HG03354 (cell line): ENCODE measurements at regions not wholly inside any gene's neighbourhood (a gene's known extent, or its start where the extent isn't known, plus 50 kb on each side); places are given as distances from the start of the nearest gene placed in this dataset.

ENCODE experiments used
- ATAC-seq: cut with Tn5 transposase; IDR thresholded peaks from one replicate; pipeline ENCODE4 v1.9.1; 2021; ENCODE audit warnings: mild to moderate bottlenecking; ENCODE audit not compliant: unreplicated experiment, poor library complexity, severe bottlenecking

DNA sequence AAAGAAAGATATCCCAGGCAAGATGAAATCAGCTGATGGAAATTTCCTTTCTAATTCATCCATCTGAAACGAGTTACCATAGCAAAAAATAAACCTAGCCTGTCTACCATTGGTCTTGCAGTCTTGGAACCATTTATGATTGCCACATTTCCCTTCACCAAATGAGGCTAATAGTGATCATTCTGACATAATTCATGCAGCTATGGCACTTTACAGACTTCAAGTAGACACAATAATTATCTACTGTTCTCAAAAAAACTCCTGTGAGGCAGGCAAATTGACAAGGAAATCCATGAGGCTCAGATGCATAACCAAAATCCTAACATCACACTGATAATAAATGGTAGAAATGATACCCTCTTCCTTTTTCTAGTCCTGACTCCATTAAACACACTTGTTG is 1669.7 kb upstream of the LRRTM1 start:
- ATAC-seq: no peak

DNA sequence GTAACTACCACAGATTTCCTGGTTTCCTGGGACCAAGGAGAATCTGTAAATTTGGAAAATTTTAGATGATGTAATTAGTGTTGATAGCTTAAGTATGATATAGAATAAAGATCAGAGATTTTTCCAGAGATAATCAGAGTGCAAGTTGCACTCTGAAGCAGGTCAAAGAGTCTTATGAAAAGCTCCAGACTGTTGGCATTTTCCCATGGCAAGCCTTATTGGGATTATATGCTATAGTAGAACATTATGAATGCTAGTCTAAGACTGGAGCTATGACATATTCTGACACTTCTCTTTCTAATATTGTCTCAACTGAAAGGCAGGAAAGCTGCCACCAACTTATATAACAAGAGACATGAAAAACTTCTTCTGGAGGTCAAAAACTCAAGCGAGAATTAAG is 1638.3 kb upstream of the LRRTM1 start:
- no peak for ATAC-seq

DNA sequence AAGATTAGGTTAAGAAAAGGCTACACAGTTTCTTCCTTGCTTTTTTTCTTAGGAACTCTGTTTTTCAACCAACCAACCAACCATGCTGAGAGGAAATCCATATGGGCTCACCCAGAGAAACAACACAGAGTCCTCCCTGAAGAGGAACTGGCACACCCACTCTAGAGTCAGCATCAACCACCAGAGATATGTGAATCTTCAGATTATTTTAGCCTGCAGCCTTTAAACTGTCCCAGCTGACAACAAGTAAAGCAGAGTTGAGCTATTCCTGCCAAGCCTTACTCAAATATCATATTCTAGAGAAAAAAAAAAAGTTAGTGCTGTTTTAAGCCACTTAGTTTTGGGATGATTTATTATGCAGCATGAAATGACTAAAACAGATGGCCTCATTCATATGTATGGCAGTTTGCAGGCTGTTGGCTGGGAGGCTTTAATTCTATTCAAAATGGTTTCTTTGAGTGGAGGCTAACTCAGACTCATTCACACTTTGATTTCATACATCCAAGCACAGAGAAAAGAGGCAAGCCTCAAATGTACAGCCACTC is 1637.7 kb upstream of the LRRTM1 start:
- ATAC-seq: no peak

DNA sequence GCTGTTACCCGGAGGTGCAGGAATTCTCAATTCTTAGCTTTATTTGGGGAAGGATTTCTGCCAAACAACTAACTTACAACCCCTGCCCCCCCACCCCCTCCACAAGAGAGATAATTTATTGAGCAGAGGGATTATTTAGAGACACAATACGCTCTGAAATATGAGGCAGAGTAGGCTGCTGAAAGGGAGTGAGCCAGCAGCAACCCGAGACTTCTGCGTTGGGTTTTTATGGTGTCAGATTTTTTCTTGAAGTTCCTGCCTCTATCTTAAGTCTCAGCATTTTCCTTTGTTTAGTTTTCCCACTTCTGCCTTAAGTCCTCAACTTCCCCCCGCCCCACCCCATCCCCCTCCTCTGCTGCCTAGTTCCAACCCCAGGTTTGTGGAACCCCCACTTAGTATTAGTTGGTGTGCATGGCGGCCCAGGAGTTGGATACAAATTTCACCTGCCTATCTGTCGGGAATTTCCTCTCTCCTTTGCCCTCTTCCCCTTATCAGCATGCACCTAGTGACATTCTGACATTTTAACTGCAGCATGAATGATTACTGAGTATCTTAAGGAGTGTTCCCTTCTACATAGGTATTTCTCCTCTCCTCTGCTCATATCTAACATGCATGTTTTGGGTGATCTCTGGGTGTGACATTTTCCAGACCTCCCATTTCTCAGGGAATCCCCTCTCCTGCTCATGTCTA is 1635.9 kb upstream of the LRRTM1 start:
- ATAC-seq: no peak

DNA sequence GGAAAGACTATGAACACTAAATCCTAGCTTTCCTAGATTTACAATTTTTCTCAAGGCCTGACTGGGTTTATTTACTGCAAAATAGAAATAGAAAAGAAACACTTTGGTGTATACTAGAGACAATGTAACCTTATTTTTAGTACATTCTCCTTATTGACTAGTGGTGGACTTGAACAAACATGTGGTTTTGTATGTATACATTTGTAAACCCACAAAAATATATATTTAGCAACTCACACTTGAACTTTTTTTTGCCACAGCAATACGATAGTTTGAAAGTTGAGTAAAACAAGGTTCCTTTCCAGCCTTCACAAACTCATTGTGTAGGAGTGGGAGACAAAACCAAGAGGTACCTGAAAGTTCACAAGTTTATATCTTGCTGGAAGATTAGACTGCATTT is 1633.4 kb upstream of the LRRTM1 start:
- ATAC-seq: no peak

DNA sequence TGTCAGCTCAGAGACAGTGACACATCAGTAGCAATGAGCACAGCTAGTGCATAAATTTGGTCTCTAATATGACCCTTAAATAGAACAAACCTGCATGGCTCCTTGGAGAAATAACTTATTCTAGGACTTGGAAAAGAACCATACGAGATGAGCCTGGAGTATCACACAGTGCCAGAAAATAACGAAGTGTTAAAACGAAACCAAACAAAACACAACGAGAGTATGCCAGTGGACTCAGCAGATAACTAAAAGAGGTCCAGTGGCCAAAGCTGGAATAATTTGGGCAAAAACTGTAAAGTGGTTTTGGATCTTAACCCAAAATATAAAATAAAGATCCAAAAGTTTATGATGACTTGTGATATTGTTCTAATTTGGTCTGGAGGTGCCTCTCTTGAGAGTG is 1599.0 kb upstream of the LRRTM1 start:
- ATAC-seq: no peak

DNA sequence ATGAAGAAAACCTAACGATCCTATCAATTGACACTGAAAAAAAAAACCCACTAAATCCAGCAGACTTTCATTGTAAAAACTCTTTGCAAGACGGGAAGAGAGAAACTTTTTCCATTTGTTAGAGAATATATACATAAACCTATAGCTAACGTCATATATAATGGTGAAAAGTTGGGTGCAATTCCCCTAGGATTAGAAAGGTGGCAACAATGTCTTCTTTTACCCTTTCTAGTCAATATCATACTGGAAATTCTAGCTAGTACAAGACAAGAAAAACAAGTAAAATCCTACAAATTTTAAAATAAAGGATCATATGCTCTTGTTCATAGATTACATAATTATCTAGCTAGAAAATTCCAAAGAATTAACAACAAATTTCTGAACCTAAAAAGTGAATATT is 1596.5 kb upstream of the LRRTM1 start:
- no peak for ATAC-seq

DNA sequence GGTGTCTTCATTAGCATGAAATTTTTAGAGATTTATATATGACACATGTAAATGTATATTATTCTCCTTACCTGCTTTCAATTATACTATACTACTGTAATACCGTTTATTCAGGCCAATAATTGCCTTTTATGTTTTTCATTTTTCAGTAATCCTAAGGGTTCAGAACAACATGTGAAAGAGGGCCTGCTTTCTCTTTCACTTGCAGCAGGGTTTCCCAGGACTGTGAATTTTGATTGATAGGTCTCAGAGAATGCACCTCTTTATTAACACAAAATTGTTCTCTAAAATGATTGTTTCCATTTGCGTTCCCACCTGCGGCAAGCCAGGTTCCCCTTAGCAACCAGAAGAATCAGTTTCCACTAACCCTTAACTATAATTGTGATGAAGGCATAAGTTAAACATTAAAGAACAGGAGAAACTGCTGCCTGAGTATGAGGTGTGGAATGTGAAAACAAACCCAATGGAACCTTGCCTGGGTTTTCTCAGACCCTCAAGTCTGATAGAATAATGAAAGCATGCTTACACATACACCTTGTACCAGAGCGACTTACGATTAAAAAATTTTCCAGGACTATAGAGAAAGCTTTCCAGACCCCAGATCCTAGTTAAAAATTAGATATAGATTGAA is 1591.2 kb upstream of the LRRTM1 start:
- ATAC-seq: no peak

DNA sequence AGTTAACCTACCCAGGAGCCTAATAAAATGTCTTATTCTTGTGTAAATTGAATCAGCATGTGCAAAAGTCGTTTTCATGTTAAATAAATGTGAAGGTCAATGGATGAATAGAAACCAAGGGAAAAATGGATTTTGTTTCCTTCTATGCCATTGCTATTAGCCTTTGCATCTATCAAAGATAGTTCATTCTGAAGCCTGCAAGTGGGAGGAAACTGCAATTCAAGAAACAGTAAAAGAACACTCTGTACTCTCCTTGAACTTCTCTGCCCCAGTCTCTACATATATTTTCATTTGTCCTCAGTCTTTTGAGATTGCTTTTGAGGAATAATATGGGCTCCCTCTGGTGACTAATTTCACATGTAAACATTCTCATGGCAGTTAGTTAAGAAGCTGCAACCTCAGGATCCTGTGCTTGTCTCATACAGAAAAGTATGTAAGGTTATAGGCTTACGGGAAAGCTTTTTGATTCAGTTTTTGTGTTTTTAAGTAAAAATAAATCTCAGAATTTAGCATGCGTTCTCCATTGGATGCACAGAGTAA is 1590.0 kb upstream of the LRRTM1 start:
- ATAC-seq: no peak

DNA sequence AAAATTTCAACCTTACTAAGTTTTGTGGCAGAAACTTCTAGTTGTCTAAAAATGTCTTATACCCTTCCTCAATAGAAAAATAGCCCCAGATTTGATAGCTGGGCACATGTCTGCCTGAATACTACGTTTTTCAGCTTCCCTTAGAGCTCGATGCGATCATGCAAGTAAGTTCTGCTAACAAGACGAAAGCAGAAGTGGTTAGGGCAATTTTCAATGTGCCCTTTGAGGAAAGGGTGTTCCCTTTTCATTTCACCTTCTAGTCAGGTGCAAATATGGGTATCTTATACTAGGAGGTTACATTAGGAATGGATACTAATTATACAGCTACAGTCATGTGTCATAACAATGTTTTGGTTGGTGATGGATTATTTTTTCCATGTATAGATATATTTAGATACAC is 1572.1 kb upstream of the LRRTM1 start:
- ATAC-seq: no peak

DNA sequence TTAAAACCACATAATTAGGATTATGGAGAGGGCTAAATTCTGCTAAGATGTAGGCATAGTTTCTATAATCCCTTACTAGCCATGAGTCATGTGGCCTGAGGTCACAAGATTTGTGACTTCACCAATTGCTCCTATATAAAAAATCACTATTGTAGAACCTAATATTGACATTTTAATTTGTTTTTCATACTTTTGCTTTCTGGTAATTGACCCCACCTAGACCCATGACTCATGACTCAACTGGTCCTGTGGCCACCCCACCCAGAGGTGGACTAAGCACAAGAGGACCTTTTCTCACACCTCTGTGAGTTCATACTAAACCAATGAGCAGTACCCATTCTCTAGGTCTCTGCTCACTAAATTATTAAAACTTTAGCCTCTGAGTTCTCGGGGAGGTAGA is 1567.5 kb upstream of the LRRTM1 start:
- ATAC-seq: no peak

DNA sequence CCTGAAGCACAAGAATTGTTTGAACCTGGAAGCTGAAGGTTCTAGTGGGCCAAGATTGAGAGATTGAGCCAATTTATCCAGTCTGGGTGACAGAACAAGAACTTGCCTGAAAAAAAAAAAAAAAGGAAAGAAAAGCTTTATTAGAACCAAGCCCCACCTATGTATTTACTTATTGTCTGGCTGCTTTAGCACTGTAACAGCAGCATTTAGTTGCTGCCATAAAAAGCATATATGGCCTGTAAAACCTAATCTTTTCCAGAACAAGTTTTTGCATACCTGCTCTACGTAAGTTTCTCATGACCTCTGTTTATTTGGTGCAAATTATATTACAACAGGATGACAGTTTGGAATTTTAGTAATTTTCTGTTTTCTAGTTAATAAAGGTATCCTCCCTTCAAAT is 1565.6 kb upstream of the LRRTM1 start:
- ATAC-seq: no peak

DNA sequence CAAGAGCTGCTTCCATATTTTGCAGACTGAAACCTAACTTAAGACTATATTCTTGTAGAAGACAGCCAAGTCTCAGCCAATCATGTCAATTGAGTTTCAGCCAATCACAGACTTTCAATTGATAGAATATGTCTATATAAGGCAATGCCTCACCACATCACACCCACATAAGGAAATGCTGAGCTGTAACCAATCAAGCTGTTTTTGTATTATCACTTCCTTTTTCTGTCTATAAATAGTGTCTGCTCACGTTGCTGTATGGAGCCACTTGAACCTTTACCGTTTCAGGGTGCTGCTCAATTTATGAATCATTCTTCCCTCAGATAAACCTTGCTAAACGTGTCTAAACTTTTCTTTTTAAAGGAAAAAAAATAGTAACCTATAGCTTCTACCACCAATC is 1554.4 kb upstream of the LRRTM1 start:
- ATAC-seq: no peak

DNA sequence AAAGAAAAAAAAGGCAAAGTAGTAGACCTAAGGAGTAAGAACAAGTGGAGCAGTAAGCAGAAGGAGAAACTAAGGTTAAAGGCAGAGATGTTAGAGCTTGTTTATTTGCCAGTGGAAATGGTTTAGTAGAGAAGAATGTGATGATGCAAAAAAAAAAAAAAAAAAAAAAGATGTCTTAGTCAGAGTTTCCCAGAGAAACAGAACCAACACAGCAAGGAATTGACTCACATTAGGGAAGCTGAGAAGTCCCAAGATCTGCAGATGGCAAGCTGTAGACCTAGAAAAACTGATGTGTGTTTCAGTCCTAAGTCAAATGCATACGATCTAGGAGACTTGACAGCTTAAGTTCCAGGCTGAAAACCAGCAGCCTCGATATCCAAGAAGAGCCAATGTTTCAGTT is 1548.8 kb upstream of the LRRTM1 start:
- no peak for ATAC-seq

DNA sequence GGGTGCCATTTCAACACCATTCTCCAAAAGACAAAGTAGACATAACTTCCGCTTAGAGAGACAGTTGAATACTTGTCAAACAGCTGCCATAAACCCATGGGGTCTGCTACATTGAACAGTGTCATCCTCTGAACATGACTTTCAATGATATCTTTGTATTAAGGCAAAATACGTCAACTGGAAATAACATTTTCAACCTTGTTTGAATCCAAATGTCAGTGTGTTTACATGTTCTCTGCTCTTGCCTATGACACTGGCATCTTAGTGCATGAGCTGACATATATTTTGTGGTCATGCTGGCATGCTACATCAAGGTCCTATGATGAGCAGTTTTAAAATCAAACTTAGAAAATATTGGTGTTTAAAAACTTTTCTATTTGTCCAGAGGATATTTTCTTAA is 1548.1 kb upstream of the LRRTM1 start:
- ATAC-seq: no peak

DNA sequence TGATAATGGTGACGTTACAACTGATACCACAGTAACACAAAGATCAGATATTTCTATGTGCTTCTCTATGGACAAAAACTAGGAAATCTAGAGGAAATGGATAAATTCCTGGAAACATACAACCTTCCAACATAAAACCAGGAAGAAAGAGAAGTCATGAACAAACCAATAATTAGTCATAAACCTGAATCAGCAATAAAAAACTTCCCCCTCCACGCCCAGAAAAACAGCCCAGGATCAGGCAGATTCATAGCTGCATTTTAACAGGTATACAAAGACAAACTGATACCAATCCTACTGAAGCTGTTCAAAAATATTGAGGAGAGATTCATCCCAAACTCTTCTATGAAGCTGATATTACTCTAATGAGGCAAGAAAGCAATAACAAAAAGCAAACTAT is 1535.2 kb upstream of the LRRTM1 start:
- ATAC-seq: no peak

DNA sequence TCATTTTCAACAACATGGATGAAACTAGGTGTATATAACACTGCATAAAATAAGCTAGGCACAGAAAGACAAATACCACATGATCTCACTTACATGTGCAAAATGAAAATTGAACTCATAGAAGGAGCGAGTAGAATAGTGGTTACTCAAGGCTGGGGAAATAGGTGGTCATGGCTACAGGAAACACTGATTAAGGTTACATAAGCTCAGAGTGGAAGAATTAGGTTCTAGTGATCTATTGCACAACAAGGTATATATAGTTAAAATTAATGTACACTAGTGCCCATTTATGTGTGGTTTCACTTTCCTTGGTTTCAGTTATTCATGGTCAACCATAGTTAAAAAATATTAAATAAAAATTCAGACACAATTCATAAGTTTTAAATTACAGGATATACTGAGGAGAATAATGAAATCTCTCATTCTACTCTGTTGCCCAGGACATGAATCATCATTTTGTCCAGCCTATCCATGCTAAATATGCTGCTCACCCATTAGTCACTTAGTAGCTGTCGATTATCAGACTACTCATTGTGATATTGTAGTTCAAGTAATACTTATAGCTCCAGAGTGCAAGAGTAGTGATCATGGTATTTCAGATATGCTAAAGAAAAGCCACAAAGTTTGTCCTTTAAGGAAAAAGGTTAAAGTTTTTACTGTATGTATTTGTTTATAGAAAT is 1530.9 kb upstream of the LRRTM1 start:
- no peak for ATAC-seq

DNA sequence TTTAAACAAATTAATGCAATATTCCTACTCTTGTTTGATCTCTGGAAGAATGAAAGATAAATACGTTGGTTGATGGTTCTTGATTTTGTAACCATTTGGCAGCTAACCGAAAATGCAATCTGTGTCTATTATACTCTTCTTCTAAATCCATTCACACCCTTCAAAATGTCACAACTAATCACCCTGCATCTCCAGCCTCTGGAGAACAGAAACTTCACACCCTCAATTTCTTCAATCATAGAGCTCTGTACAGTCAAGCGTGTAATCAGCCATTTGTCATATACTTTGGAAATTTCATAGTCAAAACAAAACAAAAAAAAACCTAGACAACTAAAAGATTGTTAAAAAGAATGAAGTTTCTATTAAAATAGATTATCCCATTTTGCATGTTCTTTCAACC is 1482.3 kb upstream of the LRRTM1 start:
- no peak for ATAC-seq

DNA sequence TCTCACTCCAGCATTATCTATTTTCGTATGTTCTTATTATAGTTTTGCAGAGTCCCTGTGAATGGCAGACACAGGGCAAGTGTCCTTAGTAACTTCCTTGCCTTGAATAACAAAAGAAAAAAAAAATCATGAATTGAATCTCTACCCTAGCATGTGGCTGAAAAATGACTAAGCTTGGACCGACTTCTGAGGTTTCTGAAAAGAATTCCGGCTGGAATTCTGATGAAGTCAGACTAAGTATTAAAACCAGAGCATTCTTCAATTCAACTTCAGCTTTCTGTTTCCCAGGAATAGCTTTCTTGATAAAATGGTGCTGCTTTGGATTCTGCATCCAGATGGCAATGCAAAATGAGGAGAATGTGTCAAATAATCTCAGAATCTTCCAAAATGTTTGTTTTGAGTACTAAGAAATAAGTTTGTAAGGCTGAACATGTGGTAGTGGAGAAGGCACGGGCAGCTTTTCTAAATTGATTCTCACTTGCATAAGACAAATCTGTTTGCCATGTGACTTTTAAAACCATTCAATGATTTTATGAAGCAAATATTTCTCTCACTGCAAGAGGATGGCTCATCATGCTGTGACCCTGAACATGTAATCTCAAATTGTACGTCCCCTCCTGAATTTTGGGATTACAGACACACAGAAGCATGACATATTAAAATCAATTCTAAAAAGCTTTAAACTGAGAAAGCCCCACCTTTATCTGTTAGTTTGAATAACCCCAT is 1462.8 kb upstream of the LRRTM1 start:
- ATAC-seq: no peak

DNA sequence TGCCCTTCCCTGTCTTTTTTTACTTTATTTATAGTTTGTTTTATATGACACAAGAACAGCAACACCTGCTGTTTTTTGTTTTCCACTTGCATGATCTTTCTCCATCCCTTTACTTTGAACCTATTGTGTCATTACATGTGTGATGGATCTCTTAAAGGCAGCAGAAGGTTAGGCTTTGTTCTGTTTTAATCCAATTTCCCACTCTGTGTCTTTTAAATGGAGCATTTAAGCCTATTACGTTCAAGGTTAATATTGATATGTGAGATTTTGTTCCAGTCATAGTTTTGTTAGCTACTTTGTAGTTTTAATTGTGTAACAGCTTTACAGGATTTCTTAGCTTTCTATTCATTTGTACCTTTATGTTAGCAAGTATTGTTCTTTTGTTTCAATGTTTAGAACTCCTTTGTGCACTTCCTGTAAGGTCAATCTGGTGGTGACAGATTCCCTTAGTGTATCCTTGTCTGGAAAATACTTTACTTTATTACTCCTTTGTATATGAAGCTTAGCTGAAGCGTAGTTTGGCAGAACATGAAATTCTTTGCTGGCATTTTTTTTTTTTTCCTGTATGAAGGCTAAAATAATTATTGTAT is 1443.0 kb upstream of the LRRTM1 start:
- ATAC-seq: no peak
